Urinary bladder (tissue), 3 donors: ENCODE measurements at regions not wholly inside any gene's neighbourhood (a gene's known extent, or its start where the extent isn't known, plus 50 kb on each side); places are given as distances from the start of the nearest gene placed in this dataset.
"Not testable (repeated sequence)": the region's sequence is repeated elsewhere in the genome, so short reads cannot be mapped to it uniquely, and the experiment has no call there.

ENCODE experiments used
- DNase-seq: peaks from one replicate; pipeline ENCODE4 v3.0.0-alpha.2; 2015; ENCODE audit errors: extremely low spot score
- H3K27ac ChIP-seq: one replicate; pipeline ENCODE4 v1.5.1; 2013; ENCODE audit warnings: low read depth, mild to moderate bottlenecking, moderate library complexity
- H3K36me3 ChIP-seq: one replicate; pipeline ENCODE4 v1.6.1; 2013; ENCODE audit warnings: mild to moderate bottlenecking, moderate library complexity; ENCODE audit not compliant: insufficient read depth
- H3K4me1 ChIP-seq: one replicate; pipeline ENCODE4 v1.6.1; 2013; ENCODE audit warnings: mild to moderate bottlenecking, moderate library complexity; ENCODE audit not compliant: insufficient read depth
- H3K4me3 ChIP-seq: one replicate; pipeline ENCODE4 v1.5.1; 2013; ENCODE audit warnings: low read depth, low read length
- WGBS: extraction: QIAGEN DNeasy Blood & Tissue Kit; methylation state at CpG from one replicate; pipeline ENCODE4 v1.1.7; 2013; 5-methylcytosine and 5-hydroxymethylcytosine counted together
- donor health status: healthy with polysubstance abuse.
- donor health status: healthy.

- DNase-seq = no peak
- no peaks in the 10 kb centered on the region for H3K4me1 ChIP-seq
- H3K4me3 ChIP-seq = no peak overlapping the region
- H3K27ac ChIP-seq = no peak overlapping the region
- 77% methylated on average over 4 of the region's 4 CpGs for WGBS
- H3K36me3 ChIP-seq = no peaks in the 10 kb centered on the region
Measured at GRCh38 chr5:155772009-155772662, 554.8 kb upstream of the SGCD start.

DNA sequence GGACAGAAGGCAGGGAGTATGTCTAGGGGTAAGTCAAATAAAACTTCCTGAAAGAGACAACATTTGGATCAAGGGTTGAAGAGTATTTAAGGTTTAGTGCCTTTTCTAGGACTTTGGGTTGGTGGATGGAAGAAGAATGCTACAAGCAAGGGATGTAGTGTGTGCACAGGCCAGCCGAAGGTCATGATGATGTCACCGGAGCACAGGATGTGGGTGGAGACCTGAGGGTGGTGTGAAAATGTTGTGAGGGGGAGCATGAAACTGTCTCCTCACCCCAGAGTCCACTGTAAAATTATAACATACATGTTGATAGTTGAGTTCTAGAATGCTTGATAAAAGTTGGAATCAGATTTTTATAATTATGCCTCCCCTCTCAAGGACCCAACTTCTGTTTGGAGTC is 553.3 kb upstream of the SGCD start:
- Histone ChIP-seq H3K27ac (no peak overlapping the region), H3K4me3 (no peak overlapping the region), H3K4me1 (no peaks in the 10 kb centered on the region), H3K36me3 (no peaks in the 10 kb centered on the region)
- DNase-seq = no peak
- 83% methylated on average over 2 of the region's 2 CpGs for WGBS

DNA sequence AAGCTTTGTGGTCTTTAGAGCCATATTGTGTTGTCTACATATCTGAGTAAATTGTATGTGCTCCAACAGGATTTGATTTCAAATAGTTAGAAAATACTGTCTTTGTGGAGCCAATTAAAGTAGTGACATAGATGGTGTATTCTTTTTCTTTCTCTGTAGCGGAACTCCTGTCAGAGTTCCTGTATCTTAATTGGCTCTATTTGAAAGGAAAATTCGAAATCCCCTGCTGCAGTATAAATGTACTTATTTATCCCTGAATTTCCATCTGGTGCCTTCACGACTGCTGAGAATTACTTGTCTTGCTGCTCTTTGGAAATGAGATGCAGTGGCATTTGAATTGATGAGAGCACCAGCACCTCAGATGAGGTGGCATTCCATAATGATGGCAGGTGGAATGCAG is 546.7 kb upstream of the SGCD start:
- H3K4me1 ChIP-seq = no peaks in the 10 kb centered on the region
- no peaks in the 10 kb centered on the region for H3K36me3 ChIP-seq
- DNase-seq = no peak
- H3K27ac ChIP-seq = no peak overlapping the region
- no peak overlapping the region for H3K4me3 ChIP-seq
- 80% methylated on average over 3 of the region's 3 CpGs for WGBS

- no peaks in the 10 kb centered on the region for H3K4me1 ChIP-seq
- H3K4me3 ChIP-seq = no peak overlapping the region
- H3K27ac ChIP-seq = no peak overlapping the region
- DNase-seq = no peak
- H3K36me3 ChIP-seq = no peaks in the 10 kb centered on the region
- WGBS = 74% methylated on average over 1 of the region's 1 CpG
Measured at GRCh38 chr5:155783246-155783645, 543.7 kb upstream of the SGCD start.

DNA sequence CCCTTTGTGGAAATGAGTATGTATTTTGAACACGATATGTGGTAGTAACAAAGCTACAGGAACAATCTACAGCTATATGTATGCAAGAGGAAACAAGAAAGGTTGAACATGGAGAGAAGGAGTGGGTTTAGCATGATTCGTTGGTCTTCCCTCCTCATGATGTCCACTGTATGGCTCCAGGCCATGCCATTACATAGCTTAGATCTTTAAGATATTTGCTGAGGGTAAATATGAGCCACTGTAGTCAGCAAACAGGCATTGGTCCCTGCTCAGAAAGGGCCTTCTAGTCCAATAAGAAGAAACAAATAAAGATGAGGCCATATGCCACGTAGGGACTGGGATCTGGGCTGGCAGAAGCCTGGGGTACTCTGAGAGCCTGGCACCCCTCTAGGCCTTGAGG is 543.2 kb upstream of the SGCD start:
- no peaks in the 10 kb centered on the region for H3K4me1 ChIP-seq
- no peak for DNase-seq
- H3K4me3 ChIP-seq = no peak overlapping the region
- H3K36me3 ChIP-seq = no peaks in the 10 kb centered on the region
- no peak overlapping the region for H3K27ac ChIP-seq
- WGBS = 76% methylated on average over 3 of the region's 3 CpGs

- no peak overlapping the region for H3K4me3 ChIP-seq
- WGBS = 87% methylated on average over 1 of the region's 1 CpG
- DNase-seq = no peak
- H3K36me3 ChIP-seq = no peaks in the 10 kb centered on the region
- no peaks in the 10 kb centered on the region for H3K4me1 ChIP-seq
- no peak overlapping the region for H3K27ac ChIP-seq
Measured at GRCh38 chr5:155786108-155786507, 540.9 kb upstream of the SGCD start.

- no peak overlapping the region for H3K27ac ChIP-seq
- no peak for DNase-seq
- no peaks in the 10 kb centered on the region for H3K36me3 ChIP-seq
- WGBS = 80% methylated on average over 1 of the region's 1 CpG
- no peak overlapping the region for H3K4me3 ChIP-seq
- no peaks in the 10 kb centered on the region for H3K4me1 ChIP-seq
Measured at GRCh38 chr5:155792873-155793272, 534.1 kb upstream of the SGCD start.

GRCh38 chr5:155794795-155795194 is 532.2 kb upstream of the SGCD start:
- no peak for DNase-seq
- Histone ChIP-seq H3K36me3 (no peaks in the 10 kb centered on the region), H3K27ac (no peak overlapping the region), H3K4me1 (no peaks in the 10 kb centered on the region), H3K4me3 (no peak overlapping the region)

DNA sequence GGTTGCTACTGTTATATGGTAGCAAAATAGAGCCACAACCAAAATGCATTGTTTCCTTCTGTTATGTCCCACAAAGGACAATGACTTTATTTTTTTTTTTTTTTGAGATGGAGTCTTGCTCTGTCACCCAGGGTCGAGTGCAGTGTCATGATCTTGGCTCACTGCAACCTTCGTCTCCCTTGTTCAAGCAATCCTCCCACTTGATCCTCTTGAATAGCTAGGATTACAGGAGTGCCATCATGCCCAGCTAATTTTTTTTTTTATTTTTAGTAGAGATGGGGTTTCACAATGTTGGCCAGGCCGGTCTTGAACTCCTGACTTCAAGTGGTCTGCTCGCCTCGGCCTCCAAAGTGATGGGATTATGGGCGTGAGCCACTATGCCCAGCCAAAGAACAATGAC is 527.7 kb upstream of the SGCD start:
- no peak for DNase-seq
- Histone ChIP-seq H3K36me3 (no peaks in the 10 kb centered on the region), H3K4me1 (no peaks in the 10 kb centered on the region), H3K27ac (no peak overlapping the region), H3K4me3 (no peak overlapping the region)
- 88% methylated on average over 6 of the region's 6 CpGs for WGBS

DNA sequence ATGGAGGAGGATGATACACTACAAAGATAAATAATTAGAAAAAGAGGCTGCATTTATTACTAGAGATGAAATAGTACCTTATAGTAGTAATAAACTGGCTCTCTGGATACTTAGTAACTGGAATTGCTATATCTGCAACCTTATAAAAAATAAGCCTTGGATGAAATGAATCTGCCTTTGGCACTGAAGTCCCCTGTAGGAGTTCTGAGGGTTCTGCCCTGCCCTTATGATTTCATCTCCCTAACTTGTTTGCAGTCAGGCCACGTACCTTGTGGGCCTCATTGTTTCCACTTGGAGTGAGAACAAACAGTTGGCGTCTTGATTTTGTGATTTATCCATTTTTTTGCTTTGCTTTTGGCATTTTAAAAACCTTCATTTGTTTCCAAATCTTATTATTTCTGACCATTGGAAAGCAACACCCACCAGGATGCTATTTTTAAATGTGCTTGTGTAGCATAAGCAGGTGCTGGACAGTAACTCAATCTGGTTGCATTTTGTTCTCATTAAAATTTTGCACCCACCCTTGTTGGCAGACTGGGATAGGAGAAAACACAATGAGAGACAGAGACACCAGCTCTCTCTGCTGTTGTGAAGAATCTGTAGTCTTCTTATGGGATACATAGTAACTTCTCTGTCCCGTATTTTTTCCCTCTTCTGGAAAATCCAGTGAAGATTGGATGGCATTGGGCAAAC is 518.9 kb upstream of the SGCD start:
- Histone ChIP-seq H3K4me1 (no peaks in the 10 kb centered on the region), H3K36me3 (no peaks in the 10 kb centered on the region), H3K27ac (no peak overlapping the region), H3K4me3 (no peak overlapping the region)
- 76% methylated on average over 3 of the region's 3 CpGs for WGBS
- peak; percentile 3 for DNase-seq

- DNase-seq = no peak
- WGBS = 56% methylated on average over 1 of the region's 1 CpG
- H3K4me3 ChIP-seq = no peak overlapping the region
- H3K27ac ChIP-seq = no peak overlapping the region
- no peaks in the 10 kb centered on the region for H3K4me1 ChIP-seq
- no peaks in the 10 kb centered on the region for H3K36me3 ChIP-seq
Measured at GRCh38 chr5:155815248-155815647, 511.7 kb upstream of the SGCD start.

DNA sequence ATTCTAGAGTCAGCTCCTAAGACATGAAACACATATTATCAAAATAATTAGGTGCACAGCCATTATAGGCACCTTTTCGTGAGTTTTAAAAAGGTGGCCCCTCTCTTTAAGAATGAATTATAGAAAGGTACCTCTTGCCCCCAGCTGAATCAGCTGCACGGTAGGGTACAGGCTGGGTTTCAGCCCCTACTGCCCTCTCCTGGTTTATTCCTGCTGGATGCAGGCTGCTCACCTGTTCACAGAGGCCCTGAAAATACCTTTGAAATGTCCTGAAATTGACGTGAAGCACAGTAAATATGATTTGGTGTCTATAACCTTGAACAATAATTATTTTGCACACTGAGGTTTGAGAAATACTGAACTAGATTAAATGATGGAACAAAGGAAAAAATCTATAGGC is 504.8 kb upstream of the SGCD start:
- no peaks in the 10 kb centered on the region for H3K36me3 ChIP-seq
- H3K27ac ChIP-seq = no peak overlapping the region
- no peaks in the 10 kb centered on the region for H3K4me1 ChIP-seq
- H3K4me3 ChIP-seq = no peak overlapping the region
- no peak for DNase-seq
- 66% methylated on average over 3 of the region's 3 CpGs for WGBS

DNA sequence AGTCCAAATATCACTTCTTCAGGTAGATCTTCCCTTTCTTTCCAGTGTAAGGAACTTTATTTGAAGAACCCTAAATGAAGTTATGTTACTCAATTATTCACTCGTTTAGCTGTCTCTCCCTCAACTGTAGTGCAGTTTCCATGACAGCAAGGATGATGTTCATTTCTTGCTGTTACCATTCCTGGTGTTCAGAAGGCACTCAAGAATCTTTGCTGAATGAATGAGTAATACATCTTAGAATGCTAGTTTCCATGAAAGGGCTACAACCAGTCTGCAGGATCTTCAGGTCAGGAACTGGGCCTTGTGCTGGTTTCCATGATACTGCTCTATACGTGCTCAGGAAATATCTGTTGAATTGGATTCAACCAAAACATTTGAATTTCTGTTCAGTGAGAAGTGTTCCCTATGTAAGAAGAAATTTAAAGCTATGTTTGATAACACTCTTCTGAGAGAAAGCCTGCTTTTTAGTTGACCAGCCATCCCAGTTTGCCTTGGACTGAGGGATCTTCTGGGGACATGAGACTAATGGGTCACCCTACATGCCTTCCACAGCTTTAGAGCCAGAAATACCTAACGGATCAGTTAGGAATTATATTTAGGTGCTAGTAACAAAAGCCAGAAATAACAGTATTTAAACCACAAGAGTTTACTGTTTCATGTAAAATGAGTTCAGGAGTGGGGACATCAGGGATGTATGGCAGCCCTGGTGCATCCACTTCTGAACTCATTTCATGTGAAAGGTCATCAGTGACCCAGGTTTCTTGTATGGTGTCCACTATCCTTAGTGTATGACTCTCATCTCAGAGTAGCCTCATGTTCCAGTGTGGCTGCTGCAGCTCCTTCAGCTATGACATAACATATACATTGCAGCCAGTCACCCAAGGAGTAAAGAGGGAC is 500.1 kb upstream of the SGCD start:
- no peaks in the 10 kb centered on the region for H3K4me1 ChIP-seq
- WGBS = 85% methylated on average over 3 of the region's 3 CpGs
- H3K27ac ChIP-seq = no peak overlapping the region
- no peak for DNase-seq
- H3K36me3 ChIP-seq = no peaks in the 10 kb centered on the region
- H3K4me3 ChIP-seq = no peak overlapping the region

- not testable (repeated sequence) for DNase-seq, H3K4me3 ChIP-seq, H3K4me1 ChIP-seq, H3K27ac ChIP-seq, H3K36me3 ChIP-seq
- 90% methylated on average over 2 of the region's 2 CpGs for WGBS
Measured at GRCh38 chr5:155827508-155827815, 499.5 kb upstream of the SGCD start.
